Left cardiac atrium (tissue), 4 donors: ENCODE measurements at regions not wholly inside any gene's neighbourhood (a gene's known extent, or its start where the extent isn't known, plus 50 kb on each side); places are given as distances from the start of the nearest gene placed in this dataset.

ENCODE experiments used
- ATAC-seq, 2 donors: fragments of 200-7000 bp; cut with Tn5 transposase; one replicate each; pipeline ENCODE4 v1.9.1; 2020; ENCODE audit warnings: mild to moderate bottlenecking in 2 of 2, moderate library complexity in 2 of 2
- DNase-seq: peaks from one replicate; pipeline ENCODE4 v3.0.0-alpha.2; 2020
- intact Hi-C, 2 donors: fragments of 100-400 bp; cut with DNase I; formaldehyde crosslinking; loops; one replicate each; pipeline versions ENCODE4 v1.14.1 to v1.15.1; 2022 to 2023
- donor health status: DM: no; HTN: yes; CAD: no.
- donor health status: DM: no; HTN: yes; CAD: no; lungs with severe emphysema.
- donor health status: DM: yes; HTN: yes; CAD: no.
- donor health status: Dilated cardiomyopathy.

- ATAC-seq, result no peak
- no peak for DNase-seq
- intact Hi-C loops, result no loop called here
These were observed 56.7 kb upstream of the SIAH1 start for GRCh38 chr16:48441863-48442279.

GRCh38 chr16:48441106-48441505 lies 55.9 kb upstream of the SIAH1 start:
- ATAC-seq (no peak), DNase-seq (no peak)
- intact Hi-C loops, result no loop called here

DNA sequence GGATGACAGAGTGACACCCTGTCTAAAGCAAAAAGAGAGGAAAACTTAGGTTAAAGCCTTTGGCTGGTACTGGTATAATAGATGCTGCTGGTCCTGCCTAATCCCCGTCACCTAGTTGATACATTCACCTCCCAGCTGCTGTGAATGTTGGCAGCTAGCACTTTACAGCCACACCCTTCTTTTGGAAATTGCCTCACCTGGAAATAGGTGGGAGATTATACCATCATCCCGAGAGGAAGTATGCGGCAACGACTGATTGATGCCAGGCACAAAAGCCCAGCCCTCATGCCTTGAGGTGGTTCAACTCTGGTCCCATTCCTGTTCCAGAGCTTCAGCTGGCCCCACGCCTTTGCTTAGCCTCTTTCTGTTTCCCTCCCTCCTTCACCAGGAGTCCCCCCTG lies 53.2 kb upstream of the SIAH1 start:
- DNase-seq (no peak), ATAC-seq (no peak)
- intact Hi-C loops, result no loop called here

- no peak for DNase-seq
- no peak for ATAC-seq
- intact Hi-C loops, result no loop called here
These were observed 50.7 kb upstream of the SIAH1 start for GRCh38 chr16:48435906-48436305.

DNA sequence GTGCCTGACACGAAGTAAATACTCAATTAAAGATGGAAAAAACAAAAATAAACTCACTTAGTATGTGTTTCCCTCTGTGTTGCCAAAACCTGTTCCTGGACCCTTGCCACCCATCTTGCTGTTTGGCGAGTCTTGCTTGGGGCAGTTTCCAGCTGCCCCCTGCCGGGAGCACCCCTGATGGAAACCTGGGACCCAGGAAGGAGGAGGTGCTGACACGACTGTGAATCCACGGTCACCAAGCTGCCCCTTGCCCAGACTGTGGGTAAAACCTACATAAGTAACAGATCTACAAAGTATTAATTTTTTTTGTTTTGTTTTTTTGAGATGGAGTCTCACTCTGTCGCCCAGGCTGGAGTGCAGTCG lies 50.1 kb upstream of the SIAH1 start:
- ATAC-seq, result no peak
- DNase-seq, result no peak

More for the DNA sequence above, 50.1 kb upstream of the SIAH1 start:
- intact Hi-C loops, result no loop called here
